ENCODE measurements at regions not wholly inside any gene's neighbourhood (a gene's known extent, or its start where the extent isn't known, plus 50 kb on each side); places are given as distances from the start of the nearest gene placed in this dataset.

DNA sequence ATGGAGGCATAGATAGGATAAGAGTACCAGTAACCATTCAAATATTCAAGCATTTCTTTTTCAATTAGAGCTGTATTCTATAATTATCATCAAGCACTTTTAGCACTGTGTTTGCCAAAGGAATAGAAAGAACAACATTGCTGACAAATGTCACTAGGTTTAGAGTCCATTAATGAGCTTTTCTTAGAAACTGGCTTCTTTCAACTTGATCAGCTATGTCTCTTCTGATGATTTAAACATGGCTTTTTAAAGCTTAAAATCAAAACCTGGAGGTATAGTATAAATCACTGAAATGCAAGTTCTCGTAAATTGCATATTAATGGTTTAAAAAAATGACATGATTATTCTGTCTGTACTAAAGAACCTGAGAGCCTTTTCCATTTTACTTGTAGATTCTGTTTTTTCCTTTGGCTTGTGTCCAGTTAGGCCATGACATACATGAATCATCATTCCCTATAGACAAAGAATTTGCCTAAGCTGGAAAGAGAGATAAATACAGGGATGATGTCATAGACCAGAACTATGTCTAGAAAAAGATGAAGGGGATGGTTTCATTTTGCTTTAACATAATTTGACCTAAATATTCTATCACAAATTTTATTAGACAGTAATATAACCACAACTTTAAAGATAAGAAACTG lies 340.1 kb upstream of the CTSO start (continued):
- TF ChIP-seq, protein P1, sequence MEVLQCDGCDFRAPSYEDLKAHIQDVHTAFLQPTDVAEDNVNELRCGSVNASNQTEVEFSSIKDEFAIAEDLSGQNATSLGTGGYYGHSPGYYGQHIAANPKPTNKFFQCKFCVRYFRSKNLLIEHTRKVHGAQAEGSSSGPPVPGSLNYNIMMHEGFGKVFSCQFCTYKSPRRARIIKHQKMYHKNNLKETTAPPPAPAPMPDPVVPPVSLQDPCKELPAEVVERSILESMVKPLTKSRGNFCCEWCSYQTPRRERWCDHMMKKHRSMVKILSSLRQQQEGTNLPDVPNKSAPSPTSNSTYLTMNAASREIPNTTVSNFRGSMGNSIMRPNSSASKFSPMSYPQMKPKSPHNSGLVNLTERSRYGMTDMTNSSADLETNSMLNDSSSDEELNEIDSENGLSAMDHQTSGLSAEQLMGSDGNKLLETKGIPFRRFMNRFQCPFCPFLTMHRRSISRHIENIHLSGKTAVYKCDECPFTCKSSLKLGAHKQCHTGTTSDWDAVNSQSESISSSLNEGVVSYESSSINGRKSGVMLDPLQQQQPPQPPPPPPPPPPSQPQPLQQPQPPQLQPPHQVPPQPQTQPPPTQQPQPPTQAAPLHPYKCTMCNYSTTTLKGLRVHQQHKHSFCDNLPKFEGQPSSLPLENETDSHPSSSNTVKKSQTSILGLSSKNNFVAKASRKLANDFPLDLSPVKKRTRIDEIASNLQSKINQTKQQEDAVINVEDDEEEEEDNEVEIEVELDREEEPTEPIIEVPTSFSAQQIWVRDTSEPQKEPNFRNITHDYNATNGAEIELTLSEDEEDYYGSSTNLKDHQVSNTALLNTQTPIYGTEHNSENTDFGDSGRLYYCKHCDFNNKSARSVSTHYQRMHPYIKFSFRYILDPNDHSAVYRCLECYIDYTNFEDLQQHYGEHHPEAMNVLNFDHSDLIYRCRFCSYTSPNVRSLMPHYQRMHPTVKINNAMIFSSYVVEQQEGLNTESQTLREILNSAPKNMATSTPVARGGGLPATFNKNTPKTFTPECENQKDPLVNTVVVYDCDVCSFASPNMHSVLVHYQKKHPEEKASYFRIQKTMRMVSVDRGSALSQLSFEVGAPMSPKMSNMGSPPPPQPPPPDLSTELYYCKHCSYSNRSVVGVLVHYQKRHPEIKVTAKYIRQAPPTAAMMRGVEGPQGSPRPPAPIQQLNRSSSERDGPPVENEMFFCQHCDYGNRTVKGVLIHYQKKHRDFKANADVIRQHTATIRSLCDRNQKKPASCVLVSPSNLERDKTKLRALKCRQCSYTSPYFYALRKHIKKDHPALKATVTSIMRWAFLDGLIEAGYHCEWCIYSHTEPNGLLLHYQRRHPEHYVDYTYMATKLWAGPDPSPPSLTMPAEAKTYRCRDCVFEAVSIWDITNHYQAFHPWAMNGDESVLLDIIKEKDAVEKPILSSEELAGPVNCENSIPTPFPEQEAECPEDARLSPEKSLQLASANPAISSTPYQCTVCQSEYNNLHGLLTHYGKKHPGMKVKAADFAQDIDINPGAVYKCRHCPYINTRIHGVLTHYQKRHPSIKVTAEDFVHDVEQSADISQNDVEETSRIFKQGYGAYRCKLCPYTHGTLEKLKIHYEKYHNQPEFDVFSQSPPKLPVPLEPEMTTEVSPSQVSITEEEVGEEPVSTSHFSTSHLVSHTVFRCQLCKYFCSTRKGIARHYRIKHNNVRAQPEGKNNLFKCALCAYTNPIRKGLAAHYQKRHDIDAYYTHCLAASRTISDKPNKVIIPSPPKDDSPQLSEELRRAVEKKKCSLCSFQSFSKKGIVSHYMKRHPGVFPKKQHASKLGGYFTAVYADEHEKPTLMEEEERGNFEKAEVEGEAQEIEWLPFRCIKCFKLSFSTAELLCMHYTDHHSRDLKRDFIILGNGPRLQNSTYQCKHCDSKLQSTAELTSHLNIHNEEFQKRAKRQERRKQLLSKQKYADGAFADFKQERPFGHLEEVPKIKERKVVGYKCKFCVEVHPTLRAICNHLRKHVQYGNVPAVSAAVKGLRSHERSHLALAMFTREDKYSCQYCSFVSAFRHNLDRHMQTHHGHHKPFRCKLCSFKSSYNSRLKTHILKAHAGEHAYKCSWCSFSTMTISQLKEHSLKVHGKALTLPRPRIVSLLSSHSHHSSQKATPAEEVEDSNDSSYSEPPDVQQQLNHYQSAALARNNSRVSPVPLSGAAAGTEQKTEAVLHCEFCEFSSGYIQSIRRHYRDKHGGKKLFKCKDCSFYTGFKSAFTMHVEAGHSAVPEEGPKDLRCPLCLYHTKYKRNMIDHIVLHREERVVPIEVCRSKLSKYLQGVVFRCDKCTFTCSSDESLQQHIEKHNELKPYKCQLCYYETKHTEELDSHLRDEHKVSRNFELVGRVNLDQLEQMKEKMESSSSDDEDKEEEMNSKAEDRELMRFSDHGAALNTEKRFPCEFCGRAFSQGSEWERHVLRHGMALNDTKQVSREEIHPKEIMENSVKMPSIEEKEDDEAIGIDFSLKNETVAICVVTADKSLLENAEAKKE (CRISPR knock-in tag; IDR thresholded peaks at IDR 0.05) = no peak

DNA sequence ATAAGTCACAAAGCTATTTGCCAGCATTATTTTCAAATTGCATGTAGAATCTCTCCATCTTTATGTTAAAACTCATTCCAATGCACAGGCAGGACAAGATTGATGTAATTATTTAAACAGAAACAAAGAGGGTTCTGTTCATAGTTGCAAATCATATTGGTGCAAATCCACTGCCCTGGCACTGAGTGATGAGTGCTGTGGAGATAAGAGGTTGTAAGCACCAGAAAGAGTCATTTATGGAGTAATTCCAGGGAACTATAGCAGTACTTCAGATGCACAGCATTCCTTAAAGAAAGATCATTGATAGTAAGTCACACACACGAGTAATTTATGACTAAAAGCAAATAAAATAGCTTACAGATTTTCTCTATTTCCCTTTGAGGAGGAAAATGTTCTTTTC lies 337.7 kb upstream of the CTSO start:
- Histone ChIP-seq H4K20me1 (replicated peaks; ENCODE audit: insufficient read depth) (no peaks in the 10 kb centered on the region), H3K9me2 (ENCODE audit: insufficient read depth) (no peaks in the 10 kb centered on the region), H3K4me1 (ENCODE audit: insufficient read depth) (peaks cover 5% of the 10 kb centered on the region), H3K27ac (ENCODE audit: low read depth) (no peak overlapping the region), H3K36me3 (ENCODE audit: insufficient read depth) (no peaks in the 10 kb centered on the region), H3K27me3 (ENCODE audit: insufficient read depth) (no peaks in the 10 kb centered on the region), H3K4me3 (no peak overlapping the region), H3K79me2 (replicated peaks; ENCODE audit: insufficient read depth) (no peaks in the 10 kb centered on the region), H3K4me2 (no peak overlapping the region), H3F3A (replicated peaks; ENCODE audit: low read depth) (no peaks in the 10 kb centered on the region), H2AFZ (no peak overlapping the region)
- H3K27ac Mint-ChIP-seq = no peak overlapping the region
- no peaks in the 10 kb centered on the region for H3K36me3 Mint-ChIP-seq (ENCODE audit: low read depth)
- peaks cover 7% of the 10 kb centered on the region for H3K4me1 Mint-ChIP-seq
- no peak overlapping the region for H3K4me3 Mint-ChIP-seq
- DNase-seq (ENCODE audit: low spot score) (no peak), ATAC-seq (no peak)
- H3K9me3 Mint-ChIP-seq = peaks cover 5% of the 10 kb centered on the region; the same call in 2 of the 3 replicates
- no peaks in the 10 kb centered on the region for H3K27me3 Mint-ChIP-seq (ENCODE audit: insufficient read depth, low read depth, poor library complexity)
- TF ChIP-seq, protein P2, sequence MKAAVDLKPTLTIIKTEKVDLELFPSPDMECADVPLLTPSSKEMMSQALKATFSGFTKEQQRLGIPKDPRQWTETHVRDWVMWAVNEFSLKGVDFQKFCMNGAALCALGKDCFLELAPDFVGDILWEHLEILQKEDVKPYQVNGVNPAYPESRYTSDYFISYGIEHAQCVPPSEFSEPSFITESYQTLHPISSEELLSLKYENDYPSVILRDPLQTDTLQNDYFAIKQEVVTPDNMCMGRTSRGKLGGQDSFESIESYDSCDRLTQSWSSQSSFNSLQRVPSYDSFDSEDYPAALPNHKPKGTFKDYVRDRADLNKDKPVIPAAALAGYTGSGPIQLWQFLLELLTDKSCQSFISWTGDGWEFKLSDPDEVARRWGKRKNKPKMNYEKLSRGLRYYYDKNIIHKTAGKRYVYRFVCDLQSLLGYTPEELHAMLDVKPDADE (IDR thresholded peaks at IDR 0.05) = no peak
- TF ChIP-seq ZNF331 (CRISPR knock-in tag; IDR thresholded peaks at IDR 0.05; ENCODE audit: low read depth) (no peak), EZH2 (IDR thresholded peaks at IDR 0.05; ENCODE audit: low read depth, unreplicated experiment) (no peak), JUNB (IDR thresholded peaks at IDR 0.05; ENCODE audit: unreplicated experiment) (no peak), NANOG (IDR thresholded peaks at IDR 0.05; ENCODE audit: borderline replicate concordance) (no peak), CREB1 (CRISPR knock-in tag; IDR thresholded peaks at IDR 0.05; ENCODE audit: low read depth) (no peak)
- TF ChIP-seq, protein P3, sequence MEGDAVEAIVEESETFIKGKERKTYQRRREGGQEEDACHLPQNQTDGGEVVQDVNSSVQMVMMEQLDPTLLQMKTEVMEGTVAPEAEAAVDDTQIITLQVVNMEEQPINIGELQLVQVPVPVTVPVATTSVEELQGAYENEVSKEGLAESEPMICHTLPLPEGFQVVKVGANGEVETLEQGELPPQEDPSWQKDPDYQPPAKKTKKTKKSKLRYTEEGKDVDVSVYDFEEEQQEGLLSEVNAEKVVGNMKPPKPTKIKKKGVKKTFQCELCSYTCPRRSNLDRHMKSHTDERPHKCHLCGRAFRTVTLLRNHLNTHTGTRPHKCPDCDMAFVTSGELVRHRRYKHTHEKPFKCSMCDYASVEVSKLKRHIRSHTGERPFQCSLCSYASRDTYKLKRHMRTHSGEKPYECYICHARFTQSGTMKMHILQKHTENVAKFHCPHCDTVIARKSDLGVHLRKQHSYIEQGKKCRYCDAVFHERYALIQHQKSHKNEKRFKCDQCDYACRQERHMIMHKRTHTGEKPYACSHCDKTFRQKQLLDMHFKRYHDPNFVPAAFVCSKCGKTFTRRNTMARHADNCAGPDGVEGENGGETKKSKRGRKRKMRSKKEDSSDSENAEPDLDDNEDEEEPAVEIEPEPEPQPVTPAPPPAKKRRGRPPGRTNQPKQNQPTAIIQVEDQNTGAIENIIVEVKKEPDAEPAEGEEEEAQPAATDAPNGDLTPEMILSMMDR (conservative IDR thresholded peaks at IDR 0.05; ENCODE audit: low read depth in 2 of 2) = no peak

All from GM23338 (cell line).